ENCODE measurements at regions not wholly inside any gene's neighbourhood (a gene's known extent, or its start where the extent isn't known, plus 50 kb on each side); places are given as distances from the start of the nearest gene placed in this dataset.
"Not testable (repeated sequence)": the region's sequence is repeated elsewhere in the genome, so short reads cannot be mapped to it uniquely, and the experiment has no call there.

GRCh38 chr4:82247629-82248028 is 126.2 kb downstream of the HNRNPD start:
- DNase-seq, result no peak

- DNase-seq, result no peak
These were observed 126.6 kb downstream of the HNRNPD start for GRCh38 chr4:82247171-82247570.

- DNase-seq, result no peak
These were observed 132.3 kb downstream of the HNRNPD start for GRCh38 chr4:82241534-82241933.

- no peak for DNase-seq
These were observed 133.4 kb downstream of the HNRNPD start for GRCh38 chr4:82240410-82240809.

GRCh38 chr4:82237142-82237541 is 136.6 kb downstream of the HNRNPD start:
- not testable (repeated sequence) for DNase-seq

GRCh38 chr4:82235346-82235745 is 138.4 kb downstream of the HNRNPD start:
- DNase-seq, result no peak

- no peak for DNase-seq
These were observed 140.9 kb downstream of the HNRNPD start for GRCh38 chr4:82232891-82233290.

- DNase-seq, result no peak
These were observed 142.0 kb downstream of the HNRNPD start for GRCh38 chr4:82231806-82232205.

- DNase-seq, result no peak
These were observed 143.5 kb downstream of the HNRNPD start for GRCh38 chr4:82230306-82230705.

- no peak for DNase-seq
These were observed 148.8 kb downstream of the HNRNPD start for GRCh38 chr4:82225030-82225429.

- DNase-seq, result peak; percentile 8 to 31 (median 11)
These were observed 150.1 kb downstream of the HNRNPD start for GRCh38 chr4:82223715-82224114.

- DNase-seq, result no peak
These were observed 154.4 kb downstream of the HNRNPD start for GRCh38 chr4:82219346-82219745.

- no peak for DNase-seq
These were observed 155.6 kb downstream of the HNRNPD start for GRCh38 chr4:82217986-82218715.

GRCh38 chr4:82216219-82216618 is 157.6 kb downstream of the HNRNPD start:
- DNase-seq, result no peak

- no peak for DNase-seq
These were observed 158.0 kb downstream of the HNRNPD start for GRCh38 chr4:82215800-82216199.

GRCh38 chr4:82215039-82215438 is 158.8 kb downstream of the HNRNPD start:
- no peak for DNase-seq

- DNase-seq, result no peak
These were observed 160.0 kb downstream of the HNRNPD start for GRCh38 chr4:82213485-82214417.

GRCh38 chr4:82201805-82202641 is 171.8 kb downstream of the HNRNPD start:
- peak; percentile 3 to 26 (median 8) for DNase-seq

- no peak for DNase-seq
These were observed 172.5 kb downstream of the HNRNPD start for GRCh38 chr4:82201303-82201702.

- DNase-seq, result no peak
These were observed 173.7 kb downstream of the HNRNPD start for GRCh38 chr4:82200046-82200445.

GRCh38 chr4:82194329-82194728 is 179.5 kb downstream of the HNRNPD start:
- DNase-seq, result no peak

Measured in muscle of back (tissue), 3 donors.